Upper lobe of left lung (tissue), 4 donors: ENCODE measurements at regions not wholly inside any gene's neighbourhood (a gene's known extent, or its start where the extent isn't known, plus 50 kb on each side); places are given as distances from the start of the nearest gene placed in this dataset.

Source experiments
- POLR2A ChIP-seq, 4 donors: fragments of 450-650 bp; IDR thresholded peaks; one replicate each; pipeline ENCODE4 v1.5.1; 2016 to 2017; ENCODE audit warnings: antibody characterized with exemption in 4 of 4, mild to moderate bottlenecking in 2 of 4
- POLR2AphosphoS5 ChIP-seq, 2 donors: sonication (generic); formaldehyde crosslinking; IDR thresholded peaks; one replicate each; pipeline ENCODE4 v1.5.1; 2017; ENCODE audit warnings: antibody characterized with exemption in 2 of 2
- TF ChIP-seq, protein P1 (sequence below), 6 experiments: fragments of 450-650 bp in 4 of 6; fragments of 200-600 bp in 2 of 6; sonication (generic) in 2 of 6; IDR thresholded peaks; one replicate each; pipeline ENCODE4 v1.5.1; 2016 to 2019; ENCODE audit warnings: antibody characterized with exemption in 6 of 6

DNA sequence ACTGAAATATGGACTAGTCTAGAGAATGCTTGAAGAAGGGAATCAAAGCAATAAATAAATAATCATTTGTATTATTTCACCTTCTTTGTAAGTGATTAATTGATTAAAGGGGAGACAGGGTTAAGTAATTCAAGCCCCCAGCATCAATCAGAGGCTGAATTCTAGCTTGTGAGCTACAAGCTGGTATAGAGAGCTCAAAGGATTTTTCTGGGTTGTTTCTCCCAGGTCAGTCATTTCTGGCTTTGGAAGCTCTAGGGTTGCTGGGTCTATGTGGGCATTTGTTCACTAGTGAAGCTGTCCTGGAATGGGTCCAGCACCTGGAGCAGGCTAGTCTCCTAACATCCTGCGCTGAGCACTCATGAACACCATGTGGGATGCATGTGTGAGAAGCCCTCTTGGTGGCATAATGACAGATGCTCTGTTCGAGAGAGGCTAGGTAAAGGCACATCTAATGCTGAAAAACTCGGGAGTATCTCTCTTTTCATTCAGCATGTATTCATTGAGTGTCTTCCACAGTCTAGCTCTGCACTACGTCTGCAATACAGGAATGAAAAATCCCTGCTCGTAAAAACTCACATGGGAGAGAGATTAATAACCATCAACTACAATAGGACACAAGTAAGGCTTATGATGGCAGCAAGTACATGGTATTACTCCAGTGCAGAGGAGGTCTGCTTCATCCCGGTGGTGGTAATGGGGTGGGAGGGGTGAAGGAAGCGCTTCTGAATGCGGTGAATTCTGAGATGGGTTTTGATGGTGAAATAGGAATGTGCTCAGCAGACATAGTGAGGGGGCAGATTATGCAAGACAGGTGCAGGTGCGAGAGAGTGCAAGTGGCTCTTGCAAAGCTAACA, 68.0 kb upstream of the NRP1 start:
- TF ChIP-seq, protein P1, sequence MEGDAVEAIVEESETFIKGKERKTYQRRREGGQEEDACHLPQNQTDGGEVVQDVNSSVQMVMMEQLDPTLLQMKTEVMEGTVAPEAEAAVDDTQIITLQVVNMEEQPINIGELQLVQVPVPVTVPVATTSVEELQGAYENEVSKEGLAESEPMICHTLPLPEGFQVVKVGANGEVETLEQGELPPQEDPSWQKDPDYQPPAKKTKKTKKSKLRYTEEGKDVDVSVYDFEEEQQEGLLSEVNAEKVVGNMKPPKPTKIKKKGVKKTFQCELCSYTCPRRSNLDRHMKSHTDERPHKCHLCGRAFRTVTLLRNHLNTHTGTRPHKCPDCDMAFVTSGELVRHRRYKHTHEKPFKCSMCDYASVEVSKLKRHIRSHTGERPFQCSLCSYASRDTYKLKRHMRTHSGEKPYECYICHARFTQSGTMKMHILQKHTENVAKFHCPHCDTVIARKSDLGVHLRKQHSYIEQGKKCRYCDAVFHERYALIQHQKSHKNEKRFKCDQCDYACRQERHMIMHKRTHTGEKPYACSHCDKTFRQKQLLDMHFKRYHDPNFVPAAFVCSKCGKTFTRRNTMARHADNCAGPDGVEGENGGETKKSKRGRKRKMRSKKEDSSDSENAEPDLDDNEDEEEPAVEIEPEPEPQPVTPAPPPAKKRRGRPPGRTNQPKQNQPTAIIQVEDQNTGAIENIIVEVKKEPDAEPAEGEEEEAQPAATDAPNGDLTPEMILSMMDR (IDR thresholded peaks at IDR 0.05), result no peak
- TF ChIP-seq POLR2AphosphoS5 (IDR thresholded peaks at IDR 0.05), result no peak
- no peak for TF ChIP-seq POLR2A (IDR thresholded peaks at IDR 0.05)
